ENCODE measurements at regions not wholly inside any gene's neighbourhood (a gene's known extent, or its start where the extent isn't known, plus 50 kb on each side); places are given as distances from the start of the nearest gene placed in this dataset.

GRCh38 chr16:54422159-54422558 lies 135.6 kb upstream of the IRX3 start:
- Histone ChIP-seq H3K9me3 (ENCODE audit: control insufficient read depth, low read length) (no peaks in the 10 kb centered on the region), H3K27ac (ENCODE audit: insufficient read depth, low read depth, low read length, poor library complexity, severe bottlenecking) (no peak overlapping the region), H3K36me3 (ENCODE audit: control insufficient read depth, insufficient read depth, low read length) (no peaks in the 10 kb centered on the region), H3K4me3 (ENCODE audit: insufficient read depth, low read depth, low read length) (no peak overlapping the region), H3K4me1 (ENCODE audit: control insufficient read depth, insufficient read depth, low read length) (no peaks in the 10 kb centered on the region), H3K27me3 (ENCODE audit: control insufficient read depth, insufficient read depth, low read length, poor library complexity, severe bottlenecking) (peaks cover under 1% of the 10 kb centered on the region)
- WGBS, 2 experiments, result 91 to 95% methylated on average over 3 of the region's 3 CpGs

DNA sequence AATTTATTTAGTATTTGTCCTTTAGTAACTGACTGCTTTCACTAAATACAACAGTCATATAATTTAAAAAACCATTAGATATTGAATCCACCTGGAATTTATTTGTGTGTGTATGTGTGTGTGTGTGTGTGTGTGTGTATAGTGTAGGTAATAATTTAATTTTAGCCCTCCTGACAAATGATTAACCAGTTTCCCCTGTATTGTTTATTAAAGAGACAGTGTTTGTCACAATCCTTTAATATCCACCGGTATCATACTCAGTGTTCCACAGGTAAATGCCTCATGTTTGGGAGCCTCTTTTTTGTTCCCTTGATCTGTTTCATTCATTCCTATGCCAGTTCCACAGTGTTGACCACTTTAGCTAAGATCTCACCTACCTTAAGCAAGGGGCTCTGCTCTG lies 134.6 kb upstream of the IRX3 start:
- H3K4me1 ChIP-seq (ENCODE audit: control insufficient read depth, insufficient read depth, low read length), result no peaks in the 10 kb centered on the region
- no peaks in the 10 kb centered on the region for H3K9me3 ChIP-seq (ENCODE audit: control insufficient read depth, low read length)
- H3K27me3 ChIP-seq (ENCODE audit: control insufficient read depth, insufficient read depth, low read length, poor library complexity, severe bottlenecking), result no peaks in the 10 kb centered on the region
- H3K4me3 ChIP-seq (ENCODE audit: insufficient read depth, low read depth, low read length), result no peak overlapping the region
- WGBS, 2 experiments, result 78 to 98% methylated on average over 1 of the region's 1 CpG
- no peak overlapping the region for H3K27ac ChIP-seq (ENCODE audit: insufficient read depth, low read depth, low read length, poor library complexity, severe bottlenecking)
- no peaks in the 10 kb centered on the region for H3K36me3 ChIP-seq (ENCODE audit: control insufficient read depth, insufficient read depth, low read length)

- Histone ChIP-seq H3K9me3 (ENCODE audit: control insufficient read depth, low read length) (no peaks in the 10 kb centered on the region), H3K27ac (ENCODE audit: insufficient read depth, low read depth, low read length, poor library complexity, severe bottlenecking) (no peak overlapping the region), H3K36me3 (ENCODE audit: control insufficient read depth, insufficient read depth, low read length) (no peaks in the 10 kb centered on the region), H3K27me3 (ENCODE audit: control insufficient read depth, insufficient read depth, low read length, poor library complexity, severe bottlenecking) (no peaks in the 10 kb centered on the region), H3K4me1 (ENCODE audit: control insufficient read depth, insufficient read depth, low read length) (no peaks in the 10 kb centered on the region), H3K4me3 (ENCODE audit: insufficient read depth, low read depth, low read length) (no peak overlapping the region)
- WGBS, 2 experiments, result 80 to 86% methylated on average over 2 of the region's 3 CpGs
Measured at GRCh38 chr16:54418903-54419302, 132.3 kb upstream of the IRX3 start.

- Histone ChIP-seq H3K36me3 (ENCODE audit: control insufficient read depth, insufficient read depth, low read length) (no peaks in the 10 kb centered on the region), H3K4me1 (ENCODE audit: control insufficient read depth, insufficient read depth, low read length) (no peaks in the 10 kb centered on the region), H3K9me3 (ENCODE audit: control insufficient read depth, low read length) (no peaks in the 10 kb centered on the region), H3K4me3 (ENCODE audit: insufficient read depth, low read depth, low read length) (no peak overlapping the region), H3K27ac (ENCODE audit: insufficient read depth, low read depth, low read length, poor library complexity, severe bottlenecking) (no peak overlapping the region), H3K27me3 (ENCODE audit: control insufficient read depth, insufficient read depth, low read length, poor library complexity, severe bottlenecking) (no peaks in the 10 kb centered on the region)
- WGBS, 2 experiments, result 87 to 90% methylated on average over 2 of the region's 2 CpGs
Measured at GRCh38 chr16:54417384-54417783, 130.8 kb upstream of the IRX3 start.

GRCh38 chr16:54414671-54415070 lies 128.1 kb upstream of the IRX3 start:
- H3K4me3 ChIP-seq (ENCODE audit: insufficient read depth, low read depth, low read length), result no peak overlapping the region
- H3K4me1 ChIP-seq (ENCODE audit: control insufficient read depth, insufficient read depth, low read length), result no peaks in the 10 kb centered on the region
- WGBS, 2 experiments, result 95 to 97% methylated on average over 7 of the region's 7 CpGs
- H3K36me3 ChIP-seq (ENCODE audit: control insufficient read depth, insufficient read depth, low read length), result no peaks in the 10 kb centered on the region
- H3K27ac ChIP-seq (ENCODE audit: insufficient read depth, low read depth, low read length, poor library complexity, severe bottlenecking), result no peak overlapping the region
- H3K9me3 ChIP-seq (ENCODE audit: control insufficient read depth, low read length), result no peaks in the 10 kb centered on the region
- no peaks in the 10 kb centered on the region for H3K27me3 ChIP-seq (ENCODE audit: control insufficient read depth, insufficient read depth, low read length, poor library complexity, severe bottlenecking)

GRCh38 chr16:54412777-54413455 lies 126.3 kb upstream of the IRX3 start:
- Histone ChIP-seq H3K9me3 (ENCODE audit: control insufficient read depth, low read length) (no peaks in the 10 kb centered on the region), H3K4me1 (ENCODE audit: control insufficient read depth, insufficient read depth, low read length) (no peaks in the 10 kb centered on the region), H3K27ac (ENCODE audit: insufficient read depth, low read depth, low read length, poor library complexity, severe bottlenecking) (no peak overlapping the region), H3K27me3 (ENCODE audit: control insufficient read depth, insufficient read depth, low read length, poor library complexity, severe bottlenecking) (no peaks in the 10 kb centered on the region), H3K4me3 (ENCODE audit: insufficient read depth, low read depth, low read length) (no peak overlapping the region), H3K36me3 (ENCODE audit: control insufficient read depth, insufficient read depth, low read length) (no peaks in the 10 kb centered on the region)
- 93% methylated on average over 7 of the region's 7 CpGs for WGBS, 2 experiments

DNA sequence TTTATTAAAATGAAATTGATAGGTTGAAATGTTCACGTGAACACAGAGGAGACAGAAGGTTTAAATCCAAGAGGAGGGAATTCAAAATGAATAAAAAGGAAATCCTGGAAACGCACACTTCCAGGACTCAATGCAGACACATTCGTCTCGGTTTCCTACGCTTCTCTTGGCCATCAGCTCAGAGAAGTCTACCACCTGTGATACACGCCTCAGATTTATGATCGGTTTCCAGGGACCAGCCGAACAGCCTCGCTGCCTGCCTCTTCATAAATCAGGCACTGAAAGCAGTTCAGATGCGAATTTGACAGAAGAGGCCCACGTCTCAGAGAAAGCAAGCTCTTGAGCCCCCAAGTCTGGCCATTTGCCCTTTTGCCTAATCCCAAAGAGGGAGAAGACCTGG lies 125.5 kb upstream of the IRX3 start:
- Histone ChIP-seq H3K4me3 (ENCODE audit: insufficient read depth, low read depth, low read length) (no peak overlapping the region), H3K27ac (ENCODE audit: insufficient read depth, low read depth, low read length, poor library complexity, severe bottlenecking) (no peak overlapping the region), H3K36me3 (ENCODE audit: control insufficient read depth, insufficient read depth, low read length) (no peaks in the 10 kb centered on the region), H3K27me3 (ENCODE audit: control insufficient read depth, insufficient read depth, low read length, poor library complexity, severe bottlenecking) (no peaks in the 10 kb centered on the region), H3K9me3 (ENCODE audit: control insufficient read depth, low read length) (no peaks in the 10 kb centered on the region), H3K4me1 (ENCODE audit: control insufficient read depth, insufficient read depth, low read length) (no peaks in the 10 kb centered on the region)
- 66 to 69% methylated on average over 11 of the region's 11 CpGs for WGBS, 2 experiments

- Histone ChIP-seq H3K36me3 (ENCODE audit: control insufficient read depth, insufficient read depth, low read length) (no peaks in the 10 kb centered on the region), H3K27me3 (ENCODE audit: control insufficient read depth, insufficient read depth, low read length, poor library complexity, severe bottlenecking) (no peaks in the 10 kb centered on the region), H3K4me3 (ENCODE audit: insufficient read depth, low read depth, low read length) (no peak overlapping the region), H3K9me3 (ENCODE audit: control insufficient read depth, low read length) (no peaks in the 10 kb centered on the region), H3K27ac (ENCODE audit: insufficient read depth, low read depth, low read length, poor library complexity, severe bottlenecking) (no peak overlapping the region), H3K4me1 (ENCODE audit: control insufficient read depth, insufficient read depth, low read length) (no peaks in the 10 kb centered on the region)
- 43 to 47% methylated on average over 11 of the region's 11 CpGs for WGBS, 2 experiments
Measured at GRCh38 chr16:54411544-54411943, 125.0 kb upstream of the IRX3 start.

GRCh38 chr16:54409982-54410381 lies 123.4 kb upstream of the IRX3 start:
- Histone ChIP-seq H3K27ac (ENCODE audit: insufficient read depth, low read depth, low read length, poor library complexity, severe bottlenecking) (no peak overlapping the region), H3K4me3 (ENCODE audit: insufficient read depth, low read depth, low read length) (no peak overlapping the region)
- 76 to 80% methylated on average over 8 of the region's 8 CpGs for WGBS, 2 experiments

GRCh38 chr16:54407596-54407995 lies 121.0 kb upstream of the IRX3 start:
- Histone ChIP-seq H3K4me1 (ENCODE audit: control insufficient read depth, insufficient read depth, low read length) (no peaks in the 10 kb centered on the region), H3K27me3 (ENCODE audit: control insufficient read depth, insufficient read depth, low read length, poor library complexity, severe bottlenecking) (no peaks in the 10 kb centered on the region), H3K36me3 (ENCODE audit: control insufficient read depth, insufficient read depth, low read length) (no peaks in the 10 kb centered on the region), H3K9me3 (ENCODE audit: control insufficient read depth, low read length) (no peaks in the 10 kb centered on the region), H3K4me3 (ENCODE audit: insufficient read depth, low read depth, low read length) (no peak overlapping the region), H3K27ac (ENCODE audit: insufficient read depth, low read depth, low read length, poor library complexity, severe bottlenecking) (no peak overlapping the region)
- WGBS, 2 experiments, result 94 to 98% methylated on average over 3 of the region's 3 CpGs

More at GRCh38 chr16:54409982-54410381, 123.4 kb upstream of the IRX3 start:
- H3K36me3 ChIP-seq (ENCODE audit: control insufficient read depth, insufficient read depth, low read length), result no peaks in the 10 kb centered on the region
- no peaks in the 10 kb centered on the region for H3K4me1 ChIP-seq (ENCODE audit: control insufficient read depth, insufficient read depth, low read length)
- H3K27me3 ChIP-seq (ENCODE audit: control insufficient read depth, insufficient read depth, low read length, poor library complexity, severe bottlenecking), result no peaks in the 10 kb centered on the region
- H3K9me3 ChIP-seq (ENCODE audit: control insufficient read depth, low read length), result no peaks in the 10 kb centered on the region

DNA sequence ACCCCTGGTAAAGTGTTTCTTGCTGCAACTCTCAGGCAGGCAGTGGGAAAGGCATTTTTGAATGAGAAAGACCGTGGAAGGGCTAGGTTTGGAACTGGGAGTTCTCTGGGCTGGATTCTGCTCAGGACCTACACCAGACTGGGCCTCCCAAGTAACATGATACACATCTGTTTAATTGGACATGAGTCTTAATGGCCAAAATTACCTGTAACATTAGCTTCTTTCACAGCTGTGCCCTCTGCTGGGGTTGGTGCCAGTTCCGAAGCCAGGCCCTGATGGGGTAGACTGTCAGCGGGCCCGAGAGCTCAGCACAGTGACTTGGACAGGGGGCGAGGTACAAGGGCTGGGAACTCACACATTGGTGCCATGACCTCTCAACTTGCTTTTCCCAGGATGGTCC lies 118.9 kb upstream of the IRX3 start:
- Histone ChIP-seq H3K4me1 (ENCODE audit: control insufficient read depth, insufficient read depth, low read length) (peaks cover under 1% of the 10 kb centered on the region), H3K27ac (ENCODE audit: insufficient read depth, low read depth, low read length, poor library complexity, severe bottlenecking) (no peak overlapping the region), H3K4me3 (ENCODE audit: insufficient read depth, low read depth, low read length) (no peak overlapping the region), H3K36me3 (ENCODE audit: control insufficient read depth, insufficient read depth, low read length) (no peaks in the 10 kb centered on the region), H3K9me3 (ENCODE audit: control insufficient read depth, low read length) (no peaks in the 10 kb centered on the region), H3K27me3 (ENCODE audit: control insufficient read depth, insufficient read depth, low read length, poor library complexity, severe bottlenecking) (no peaks in the 10 kb centered on the region)
- WGBS, 2 experiments, result 92 to 95% methylated on average over 5 of the region's 5 CpGs

All from ectodermal cell (in vitro differentiated cells).